ENCODE measurements at regions not wholly inside any gene's neighbourhood (a gene's known extent, or its start where the extent isn't known, plus 50 kb on each side); places are given as distances from the start of the nearest gene placed in this dataset.

DNA sequence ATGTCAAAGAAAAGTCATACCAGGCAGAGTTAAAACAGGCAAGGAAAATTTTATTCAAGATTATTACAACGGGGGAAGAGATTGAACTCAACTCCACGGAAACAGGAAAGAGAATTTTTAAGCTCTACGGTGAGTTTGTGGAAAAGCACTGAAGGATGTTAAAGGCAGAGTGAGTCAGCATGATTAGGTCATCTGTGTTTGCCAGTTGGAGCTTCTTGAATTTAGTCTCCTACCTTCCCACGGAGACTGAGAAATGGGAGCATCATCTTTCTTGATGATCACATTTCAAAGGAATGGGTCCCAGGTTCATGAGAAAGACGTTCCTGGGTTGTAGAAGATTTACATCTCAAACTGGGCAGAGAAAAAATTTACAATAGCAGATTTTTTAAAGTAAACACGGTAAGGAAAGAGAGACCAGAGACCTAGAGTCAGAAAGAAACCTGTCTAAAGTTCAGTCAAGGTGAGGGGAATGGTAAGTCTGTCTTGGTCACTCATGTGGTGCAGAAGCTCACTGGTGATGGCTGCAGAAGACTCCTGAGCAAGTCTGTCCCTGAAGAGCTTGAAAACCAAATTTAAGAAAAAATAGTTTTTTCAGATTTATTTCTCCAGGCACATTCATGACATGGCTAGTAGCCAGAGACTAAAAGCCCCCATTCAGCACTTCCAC, 516.9 kb upstream of the LRRN3 start:
- no peaks in the 10 kb centered on the region for H3K36me3 Mint-ChIP-seq

GRCh38 chr7:110587294-110587693, 503.6 kb upstream of the LRRN3 start:
- no peaks in the 10 kb centered on the region for H3K27me3 Mint-ChIP-seq (ENCODE audit: low read depth)
- H3K27ac Mint-ChIP-seq: no peak overlapping the region
- no peak for DNase-seq (ENCODE audit: low spot score in 2 of 2, unreplicated experiment in 2 of 2)
- no peaks in the 10 kb centered on the region for H3K9me3 Mint-ChIP-seq
- H3K4me1 Mint-ChIP-seq: no peaks in the 10 kb centered on the region
- no peak for TF ChIP-seq CTCF (IDR thresholded peaks at IDR 0.05; ENCODE audit: unreplicated experiment)
- no peak overlapping the region for H3K4me3 Mint-ChIP-seq
- no peaks in the 10 kb centered on the region for H3K36me3 Mint-ChIP-seq

More for the DNA sequence above, 516.9 kb upstream of the LRRN3 start:
- no peak overlapping the region for H3K27ac Mint-ChIP-seq
- peaks cover 18% of the 10 kb centered on the region for H3K4me1 Mint-ChIP-seq
- TF ChIP-seq CTCF (IDR thresholded peaks at IDR 0.05; ENCODE audit: unreplicated experiment): no peak
- H3K4me3 Mint-ChIP-seq: no peak overlapping the region
- no peaks in the 10 kb centered on the region for H3K27me3 Mint-ChIP-seq (ENCODE audit: low read depth)
- DNase-seq (ENCODE audit: low spot score in 2 of 2, unreplicated experiment in 2 of 2): no peak
- H3K9me3 Mint-ChIP-seq: no peaks in the 10 kb centered on the region

DNA sequence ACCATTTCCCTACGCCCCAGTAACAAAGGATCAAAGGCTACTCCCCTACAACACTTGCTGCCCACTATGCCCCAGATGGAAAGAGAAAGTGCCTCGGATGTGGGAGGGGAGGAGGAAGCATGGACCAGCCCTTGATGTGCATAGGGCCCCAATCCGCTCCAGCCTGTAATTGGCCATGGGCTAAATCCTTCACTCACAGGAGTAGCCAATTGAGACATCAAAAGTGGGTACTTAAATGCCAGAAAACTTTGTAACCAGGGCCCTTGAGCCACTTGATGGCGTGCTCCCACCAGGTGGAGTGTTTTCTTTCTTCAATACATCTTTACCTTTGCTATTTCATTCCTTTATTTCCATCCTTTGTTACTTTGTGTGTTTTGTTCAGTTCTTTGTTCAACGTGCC, 500.5 kb upstream of the LRRN3 start:
- no peak overlapping the region for H3K4me3 Mint-ChIP-seq
- no peak for DNase-seq (ENCODE audit: low spot score in 2 of 2, unreplicated experiment in 2 of 2)
- H3K27me3 Mint-ChIP-seq (ENCODE audit: low read depth): no peaks in the 10 kb centered on the region
- no peak overlapping the region for H3K27ac Mint-ChIP-seq
- no peak for TF ChIP-seq CTCF (IDR thresholded peaks at IDR 0.05; ENCODE audit: unreplicated experiment)
- H3K36me3 Mint-ChIP-seq: no peaks in the 10 kb centered on the region
- H3K4me1 Mint-ChIP-seq: no peaks in the 10 kb centered on the region
- no peaks in the 10 kb centered on the region for H3K9me3 Mint-ChIP-seq

DNA sequence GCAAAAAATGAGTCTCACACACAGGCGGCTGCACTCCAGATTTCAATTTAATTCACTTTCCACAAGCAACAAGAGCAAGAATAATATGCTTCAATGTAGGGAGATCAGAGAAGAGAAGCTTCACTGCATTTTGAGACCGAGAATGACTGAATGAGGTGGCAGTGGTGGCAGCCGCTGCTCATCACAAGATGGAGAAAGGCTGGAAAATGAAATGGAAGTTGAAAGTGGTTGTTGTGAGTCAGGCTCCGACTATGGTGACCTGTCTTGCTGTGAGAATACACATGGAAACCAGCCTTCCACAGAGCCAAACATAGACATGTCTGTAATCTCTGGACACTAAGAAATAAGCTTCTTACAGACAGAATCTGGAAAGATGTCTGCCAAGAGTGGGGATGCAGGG, 499.6 kb upstream of the LRRN3 start:
- TF ChIP-seq CTCF (IDR thresholded peaks at IDR 0.05; ENCODE audit: unreplicated experiment): no peak
- Mint-ChIP-seq H3K36me3 (no peaks in the 10 kb centered on the region), H3K27ac (no peak overlapping the region)

DNA sequence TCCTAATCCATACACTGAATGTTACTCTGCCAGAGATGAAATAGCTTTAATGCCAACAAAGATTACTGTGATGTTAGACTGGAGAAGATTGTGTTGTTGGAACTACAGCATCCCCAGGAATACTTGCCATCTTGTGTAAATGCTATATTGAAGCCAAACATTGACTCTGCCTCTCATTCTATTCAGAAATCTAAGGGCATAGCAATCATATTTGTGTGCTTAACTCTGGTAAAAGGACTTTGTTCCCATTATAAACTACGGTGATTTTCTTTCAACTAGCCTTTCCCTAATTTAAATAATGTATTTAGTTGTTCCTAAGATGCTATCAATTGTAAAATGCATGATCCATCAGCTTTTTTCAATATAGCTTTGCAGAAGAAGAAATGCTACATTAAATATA, 498.4 kb upstream of the LRRN3 start:
- TF ChIP-seq CTCF (IDR thresholded peaks at IDR 0.05; ENCODE audit: unreplicated experiment): no peak
- Mint-ChIP-seq H3K36me3 (no peaks in the 10 kb centered on the region), H3K4me1 (no peaks in the 10 kb centered on the region), H3K27me3 (ENCODE audit: low read depth) (no peaks in the 10 kb centered on the region), H3K27ac (no peak overlapping the region), H3K4me3 (no peak overlapping the region), H3K9me3 (no peaks in the 10 kb centered on the region)
- no peak for DNase-seq (ENCODE audit: low spot score in 2 of 2, unreplicated experiment in 2 of 2)

More for the DNA sequence above, 499.6 kb upstream of the LRRN3 start:
- no peak for DNase-seq (ENCODE audit: low spot score in 2 of 2, unreplicated experiment in 2 of 2)
- Mint-ChIP-seq H3K4me1 (no peaks in the 10 kb centered on the region), H3K4me3 (no peak overlapping the region), H3K27me3 (ENCODE audit: low read depth) (no peaks in the 10 kb centered on the region), H3K9me3 (no peaks in the 10 kb centered on the region)

GRCh38 chr7:110593355-110593754, 497.6 kb upstream of the LRRN3 start:
- H3K9me3 Mint-ChIP-seq: no peaks in the 10 kb centered on the region
- H3K27me3 Mint-ChIP-seq (ENCODE audit: low read depth): no peaks in the 10 kb centered on the region
- no peak for TF ChIP-seq CTCF (IDR thresholded peaks at IDR 0.05; ENCODE audit: unreplicated experiment)
- H3K36me3 Mint-ChIP-seq: no peaks in the 10 kb centered on the region
- no peaks in the 10 kb centered on the region for H3K4me1 Mint-ChIP-seq
- no peak overlapping the region for H3K27ac Mint-ChIP-seq
- H3K4me3 Mint-ChIP-seq: no peak overlapping the region
- DNase-seq (ENCODE audit: low spot score in 2 of 2, unreplicated experiment in 2 of 2): no peak

Measured in mesothelial cell of epicardium (in vitro differentiated cells).